CD14-positive monocyte (primary cell): ENCODE measurements at regions not wholly inside any gene's neighbourhood (a gene's known extent, or its start where the extent isn't known, plus 50 kb on each side); places are given as distances from the start of the nearest gene placed in this dataset.

Experiments
- DNase-seq, 3 donors: peaks; one replicate each; pipeline ENCODE4 v3.0.0-alpha.2; 2011 to 2022
- H2AFZ ChIP-seq: 2 replicates; pipeline ENCODE4 v1.6.0; 2012; ENCODE audit warnings: mild to moderate bottlenecking, low read depth, low read length, inconsistent platforms; ENCODE audit not compliant: insufficient read depth, poor library complexity, severe bottlenecking
- H3K27ac ChIP-seq, 2 donors: 1 replicate in 1 of 2; 2 replicates in 1 of 2; pipeline ENCODE4 v1.5.1; 2012 to 2013; ENCODE audit warnings: low read length in 2 of 2, control low read depth in 1 of 2, inconsistent platforms in 1 of 2, low read depth in 1 of 2, mild to moderate bottlenecking in 1 of 2
- H3K27me3 ChIP-seq, 2 donors: one replicate each; pipeline versions ENCODE4 v1.6.0 to v1.6.1; 2011 to 2013; ENCODE audit warnings: low read length in 2 of 2; ENCODE audit not compliant: control insufficient read depth in 2 of 2, insufficient read depth in 2 of 2
- H3K36me3 ChIP-seq, 2 donors: replicated peaks in 1 of 2; 1 replicate in 1 of 2; 2 replicates in 1 of 2; pipeline versions ENCODE4 v1.5.1 to v1.6.1; 2012 to 2013; ENCODE audit warnings: low read length in 2 of 2, control low read depth in 1 of 2, inconsistent platforms in 1 of 2, mild to moderate bottlenecking in 1 of 2; ENCODE audit not compliant: insufficient read depth in 2 of 2, control insufficient read depth in 1 of 2
- H3K4me1 ChIP-seq, 2 donors: 1 replicate in 1 of 2; 2 replicates in 1 of 2; pipeline versions ENCODE4 v1.5.1 to v1.6.1; 2012 to 2013; ENCODE audit warnings: low read length in 2 of 2, control low read depth in 1 of 2, inconsistent platforms in 1 of 2, mild to moderate bottlenecking in 1 of 2, moderate library complexity in 1 of 2; ENCODE audit not compliant: insufficient read depth in 2 of 2, control insufficient read depth in 1 of 2
- H3K4me2 ChIP-seq: replicated peaks from 2 replicates; pipeline ENCODE3; 2012; ENCODE audit warnings: low read length, moderate library complexity, mild to moderate bottlenecking; ENCODE audit not compliant: poor library complexity, severe bottlenecking; ENCODE audit errors: extremely low read depth
- H3K4me3 ChIP-seq, 3 experiments: fragments of 200-600 bp in 1 of 3; sonication (generic) in 1 of 3; replicated peaks in 1 of 3; 1 replicate in 2 of 3; 2 replicates in 1 of 3; pipeline ENCODE4 v1.5.1; 2011 to 2013; ENCODE audit warnings: low read length in 3 of 3, mild to moderate bottlenecking in 3 of 3, control low read depth in 2 of 3, low read depth in 2 of 3, inconsistent platforms in 1 of 3, moderate library complexity in 1 of 3
- H3K79me2 ChIP-seq: 2 replicates; pipeline ENCODE4 v1.6.0; 2012; ENCODE audit warnings: mild to moderate bottlenecking, control low read depth, inconsistent platforms, low read length, moderate library complexity; ENCODE audit not compliant: insufficient read depth
- H3K9ac ChIP-seq: 2 replicates; pipeline ENCODE4 v1.6.0; 2017; ENCODE audit warnings: low read length, mild to moderate bottlenecking; ENCODE audit not compliant: insufficient read depth, poor library complexity, severe bottlenecking
- H3K9me3 ChIP-seq, 2 donors: replicated peaks in 1 of 2; 1 replicate in 1 of 2; 2 replicates in 1 of 2; pipeline versions ENCODE4 v1.5.1 to v1.6.1; 2012 to 2013; ENCODE audit warnings: low read length in 2 of 2, control low read depth in 1 of 2; ENCODE audit not compliant: control insufficient read depth in 1 of 2, insufficient read depth in 1 of 2
- H4K20me1 ChIP-seq: 2 replicates; pipeline ENCODE4 v1.6.0; 2012; ENCODE audit warnings: mild to moderate bottlenecking, low read length, control low read depth, moderate library complexity; ENCODE audit not compliant: insufficient read depth
- H3K27ac Mint-ChIP-seq, 7 donors: one replicate each; pipeline ENCODE4 v1.8.0; 2020; ENCODE audit warnings: mild to moderate bottlenecking in 7 of 7, mixed read lengths in 7 of 7, moderate library complexity in 6 of 7, inconsistent platforms in 2 of 7
- H3K27me3 Mint-ChIP-seq, 3 donors: one replicate each; pipeline ENCODE4 v1.8.0; 2021 to 2022; ENCODE audit warnings: low read depth in 3 of 3, mild to moderate bottlenecking in 3 of 3, mixed read lengths in 3 of 3, moderate library complexity in 3 of 3, inconsistent platforms in 1 of 3
- H3K36me3 Mint-ChIP-seq, 2 donors: one replicate each; pipeline ENCODE4 v1.8.0; 2020; ENCODE audit warnings: mixed read lengths in 2 of 2, inconsistent platforms in 1 of 2, mild to moderate bottlenecking in 1 of 2
- H3K4me1 Mint-ChIP-seq: one replicate; pipeline ENCODE4 v1.8.0; 2020; ENCODE audit warnings: mild to moderate bottlenecking, mixed read lengths
- H3K4me3 Mint-ChIP-seq, 2 donors: one replicate each; pipeline ENCODE4 v1.8.0; 2020; ENCODE audit warnings: mild to moderate bottlenecking in 2 of 2, mixed read lengths in 2 of 2, moderate library complexity in 1 of 2
- H3K9me3 Mint-ChIP-seq, 7 donors: one replicate each; pipeline ENCODE4 v1.8.0; 2020 to 2022; ENCODE audit warnings: mixed read lengths in 7 of 7, mild to moderate bottlenecking in 6 of 7, moderate library complexity in 6 of 7, inconsistent platforms in 2 of 7
- CTCF ChIP-seq: fragments of 200-600 bp; IDR thresholded peaks from one replicate; pipeline ENCODE4 v1.8.0; 2022; ENCODE audit warnings: antibody characterized with exemption, mild to moderate bottlenecking
- WGBS: methylation state at CpG from one replicate; pipeline ENCODE4 v1.1.5; 2013; ENCODE audit warnings: missing lambda C conversion rate; ENCODE audit not compliant: insufficient coverage; 5-methylcytosine and 5-hydroxymethylcytosine counted together
- intact Hi-C, 2 donors: fragments of 100-400 bp; cut with micrococcal nuclease; formaldehyde crosslinking; loops; one replicate each; pipeline versions ENCODE4 v1.15.0 to v1.15.1; 2023

GRCh38 chr22:49228431-49229037, 599.1 kb downstream of the BRD1 start:
- 100% methylated on average over 1 of the region's 6 CpGs for WGBS

GRCh38 chr22:49227670-49228069, 600.0 kb downstream of the BRD1 start:
- TF ChIP-seq CTCF, result no peak
- no peak for DNase-seq
- no peaks in the 10 kb centered on the region for H3K27me3 ChIP-seq
- intact Hi-C loops, result no loop called here
- no peaks in the 10 kb centered on the region for H3K4me1 Mint-ChIP-seq
- no peak overlapping the region for H3K27ac Mint-ChIP-seq
- 81% methylated on average over 4 of the region's 6 CpGs for WGBS
- no peak overlapping the region for H3K27ac ChIP-seq
- no peaks in the 10 kb centered on the region for H3K36me3 Mint-ChIP-seq
- H3K9me3 Mint-ChIP-seq, result peaks cover 0 to 4% (median 0%) of the 10 kb centered on the region in 7 donors
- no peaks in the 10 kb centered on the region for H3K9me3 ChIP-seq
- H3K4me1 ChIP-seq, result no peaks in the 10 kb centered on the region
- H2AFZ ChIP-seq, result no peak overlapping the region
- peaks cover 2 to 5% (median 4%) of the 10 kb centered on the region in 3 donors for H3K27me3 Mint-ChIP-seq
- no peak overlapping the region for H3K9ac ChIP-seq
- H3K79me2 ChIP-seq, result no peaks in the 10 kb centered on the region
- H3K4me2 ChIP-seq, result no peak overlapping the region
- H3K4me3 ChIP-seq, result no peak overlapping the region
- no peaks in the 10 kb centered on the region for H3K36me3 ChIP-seq
- H3K4me3 Mint-ChIP-seq, result no peak overlapping the region
- H4K20me1 ChIP-seq, result no peaks in the 10 kb centered on the region

More at GRCh38 chr22:49228431-49229037, 599.1 kb downstream of the BRD1 start:
- Histone ChIP-seq H3K9ac (no peak overlapping the region), H3K4me3 (no peak overlapping the region), H3K4me1 (no peaks in the 10 kb centered on the region), H2AFZ (no peak overlapping the region), H3K27ac (no peak overlapping the region), H3K27me3 (no peaks in the 10 kb centered on the region), H3K36me3 (no peaks in the 10 kb centered on the region), H4K20me1 (no peaks in the 10 kb centered on the region), H3K4me2 (no peak overlapping the region), H3K79me2 (no peaks in the 10 kb centered on the region), H3K9me3 (no peaks in the 10 kb centered on the region)
- Mint-ChIP-seq H3K9me3 (peaks cover 0 to 4% (median 0%) of the 10 kb centered on the region in 7 donors), H3K27ac (no peak overlapping the region), H3K36me3 (no peaks in the 10 kb centered on the region), H3K27me3 (peaks cover 0 to 4% (median 2%) of the 10 kb centered on the region in 3 donors), H3K4me1 (no peaks in the 10 kb centered on the region), H3K4me3 (no peak overlapping the region)
- TF ChIP-seq CTCF, result no peak
- intact Hi-C loops, result no loop called here
- no peak for DNase-seq
